Progenitor cell of endocrine pancreas (in vitro differentiated cells): ENCODE measurements at regions not wholly inside any gene's neighbourhood (a gene's known extent, or its start where the extent isn't known, plus 50 kb on each side); places are given as distances from the start of the nearest gene placed in this dataset.

ENCODE experiments used
- DNase-seq: peaks from one replicate; pipeline ENCODE4 v3.0.0; 2021; ENCODE audit warnings: low spot score; ENCODE audit not compliant: unreplicated experiment
- H3K27ac Mint-ChIP-seq: 2 replicates; pipeline ENCODE4 v1.8.0; 2021; ENCODE audit warnings: mild to moderate bottlenecking, moderate library complexity, mixed read lengths
- H3K27me3 Mint-ChIP-seq: 2 replicates; pipeline ENCODE4 v1.8.0; 2021; ENCODE audit warnings: mixed read lengths
- H3K36me3 Mint-ChIP-seq: 2 replicates; pipeline ENCODE4 v1.8.0; 2022; ENCODE audit warnings: mixed read lengths; ENCODE audit not compliant: insufficient read depth
- H3K4me1 Mint-ChIP-seq: 2 replicates; pipeline ENCODE4 v1.8.0; 2021; ENCODE audit warnings: low read depth, mixed read lengths
- H3K4me3 Mint-ChIP-seq: 2 replicates; pipeline ENCODE4 v1.8.0; 2021; ENCODE audit warnings: low read depth, mild to moderate bottlenecking, moderate library complexity, mixed read lengths
- H3K9me3 Mint-ChIP-seq: 2 replicates; pipeline ENCODE4 v1.8.0; 2021; ENCODE audit warnings: low read depth, mixed read lengths
- CTCF ChIP-seq: fragments of 200-600 bp; sonication (generic); IDR thresholded peaks from one replicate; pipeline ENCODE4 v1.5.0; 2021; ENCODE audit warnings: antibody characterized with exemption, mild to moderate bottlenecking; ENCODE audit not compliant: unreplicated experiment

- H3K9me3 Mint-ChIP-seq, result peaks cover 3% of the 10 kb centered on the region
- H3K36me3 Mint-ChIP-seq, result no peaks in the 10 kb centered on the region
- TF ChIP-seq CTCF, result no peak
- H3K27ac Mint-ChIP-seq, result no peak overlapping the region
- H3K27me3 Mint-ChIP-seq, result peaks cover 6% of the 10 kb centered on the region
- no peak for DNase-seq
- no peak overlapping the region for H3K4me3 Mint-ChIP-seq
- peaks cover 3% of the 10 kb centered on the region for H3K4me1 Mint-ChIP-seq
Measured at GRCh38 chr15:58235961-58236360, 97.8 kb downstream of the AQP9 start.

- H3K27me3 Mint-ChIP-seq, result peaks cover 2% of the 10 kb centered on the region
- peaks cover 3% of the 10 kb centered on the region for H3K9me3 Mint-ChIP-seq
- TF ChIP-seq CTCF, result no peak
- H3K36me3 Mint-ChIP-seq, result no peaks in the 10 kb centered on the region
- no peak overlapping the region for H3K4me3 Mint-ChIP-seq
- DNase-seq, result no peak
- H3K27ac Mint-ChIP-seq, result no peak overlapping the region
- H3K4me1 Mint-ChIP-seq, result peaks cover 4% of the 10 kb centered on the region
Measured at GRCh38 chr15:58240191-58240932, 102.2 kb downstream of the AQP9 start.

- peaks cover 3% of the 10 kb centered on the region for H3K9me3 Mint-ChIP-seq
- no peak overlapping the region for H3K4me3 Mint-ChIP-seq
- no peaks in the 10 kb centered on the region for H3K36me3 Mint-ChIP-seq
- H3K4me1 Mint-ChIP-seq, result peaks cover 4% of the 10 kb centered on the region
- H3K27me3 Mint-ChIP-seq, result peaks cover 3% of the 10 kb centered on the region
- DNase-seq, result no peak
- TF ChIP-seq CTCF, result no peak
- no peak overlapping the region for H3K27ac Mint-ChIP-seq
Measured at GRCh38 chr15:58241872-58242271, 103.7 kb downstream of the AQP9 start.

GRCh38 chr15:58243070-58243469, 104.9 kb downstream of the AQP9 start:
- no peaks in the 10 kb centered on the region for H3K9me3 Mint-ChIP-seq
- peaks cover 3% of the 10 kb centered on the region for H3K27me3 Mint-ChIP-seq
- H3K27ac Mint-ChIP-seq, result peak overlapping the region; percentile 5
- H3K36me3 Mint-ChIP-seq, result no peaks in the 10 kb centered on the region
- no peak for TF ChIP-seq CTCF
- DNase-seq, result no peak
- H3K4me3 Mint-ChIP-seq, result no peak overlapping the region
- H3K4me1 Mint-ChIP-seq, result peaks cover 4% of the 10 kb centered on the region

- Mint-ChIP-seq H3K9me3 (no peaks in the 10 kb centered on the region), H3K27me3 (peaks cover 3% of the 10 kb centered on the region)
Measured at GRCh38 chr15:58244536-58244935, 106.4 kb downstream of the AQP9 start.

More at GRCh38 chr15:58244536-58244935, 106.4 kb downstream of the AQP9 start:
- peaks cover 4% of the 10 kb centered on the region for H3K4me1 Mint-ChIP-seq
- H3K4me3 Mint-ChIP-seq, result no peak overlapping the region
- TF ChIP-seq CTCF, result no peak
- no peak for DNase-seq
- no peak overlapping the region for H3K27ac Mint-ChIP-seq
- H3K36me3 Mint-ChIP-seq, result no peaks in the 10 kb centered on the region
